Parathyroid adenoma (tissue), 2 donors: ENCODE measurements at regions not wholly inside any gene's neighbourhood (a gene's known extent, or its start where the extent isn't known, plus 50 kb on each side); places are given as distances from the start of the nearest gene placed in this dataset.

Experiments
- H2AFZ ChIP-seq: fragments of 300-600 bp; sonication (generic); one replicate; pipeline ENCODE4 v1.7.0; 2017; ENCODE audit warnings: antibody characterized with exemption, mild to moderate bottlenecking
- H3K27ac ChIP-seq: fragments of 300-600 bp; sonication (generic); one replicate; pipeline ENCODE4 v1.7.0; 2017
- H3K27me3 ChIP-seq: fragments of 300-600 bp; sonication (generic); one replicate; pipeline ENCODE4 v1.7.0; 2017; ENCODE audit warnings: low read length; ENCODE audit not compliant: control insufficient read depth, insufficient read depth
- H3K36me3 ChIP-seq: fragments of 300-600 bp; sonication (generic); one replicate; pipeline ENCODE4 v1.7.0; 2017; ENCODE audit warnings: low read length; ENCODE audit not compliant: control insufficient read depth, insufficient read depth
- H3K4me1 ChIP-seq: fragments of 300-600 bp; sonication (generic); one replicate; pipeline ENCODE4 v1.7.0; 2017; ENCODE audit warnings: control low read depth
- H3K4me2 ChIP-seq: fragments of 300-600 bp; sonication (generic); one replicate; pipeline ENCODE4 v1.7.0; 2017; ENCODE audit warnings: low read length
- H3K4me3 ChIP-seq: fragments of 300-600 bp; sonication (generic); one replicate; pipeline ENCODE4 v1.7.0; 2017; ENCODE audit warnings: low read depth, low read length
- H3K79me2 ChIP-seq: fragments of 300-600 bp; sonication (generic); one replicate; pipeline ENCODE4 v1.7.0; 2017; ENCODE audit warnings: control low read depth
- H3K9ac ChIP-seq: fragments of 300-600 bp; sonication (generic); one replicate; pipeline ENCODE4 v1.7.0; 2017; ENCODE audit warnings: mild to moderate bottlenecking
- H3K9me3 ChIP-seq: fragments of 300-600 bp; sonication (generic); one replicate; pipeline ENCODE4 v1.7.0; 2017; ENCODE audit warnings: low read length; ENCODE audit not compliant: control insufficient read depth
- CTCF ChIP-seq: fragments of 300-600 bp; sonication (generic); IDR thresholded peaks from one replicate; pipeline ENCODE4 v1.7.0; 2017; ENCODE audit warnings: antibody characterized with exemption, mild to moderate bottlenecking
- donor health status: primary hyperparathyroidism.

DNA sequence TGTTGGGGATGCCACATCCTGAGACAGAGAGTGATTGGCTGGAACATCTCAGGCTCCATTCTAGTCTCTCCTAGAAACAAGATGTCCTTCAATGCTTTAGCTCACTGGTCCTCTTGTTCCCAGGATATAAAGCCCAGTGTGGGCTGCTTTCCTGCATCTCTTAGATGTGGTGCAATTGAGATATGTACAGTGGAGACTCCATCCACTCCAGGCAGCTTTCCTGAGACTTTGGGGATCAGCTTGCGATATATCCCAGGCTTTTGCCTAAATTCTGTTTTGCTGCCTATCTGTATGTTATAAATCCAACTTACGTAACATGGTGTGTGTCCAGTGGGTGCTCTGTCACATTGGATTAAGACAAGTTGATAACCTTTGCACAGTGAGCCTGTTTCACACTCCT, 264.9 kb downstream of the SUCLG1 start:
- Histone ChIP-seq H3K79me2 (no peaks in the 10 kb centered on the region), H3K4me2 (no peak overlapping the region), H3K27ac (no peak overlapping the region), H3K4me1 (no peaks in the 10 kb centered on the region), H2AFZ (no peak overlapping the region), H3K4me3 (no peak overlapping the region), H3K9me3 (no peaks in the 10 kb centered on the region), H3K9ac (no peak overlapping the region), H3K36me3 (no peaks in the 10 kb centered on the region), H3K27me3 (no peaks in the 10 kb centered on the region)
- no peak for TF ChIP-seq CTCF

DNA sequence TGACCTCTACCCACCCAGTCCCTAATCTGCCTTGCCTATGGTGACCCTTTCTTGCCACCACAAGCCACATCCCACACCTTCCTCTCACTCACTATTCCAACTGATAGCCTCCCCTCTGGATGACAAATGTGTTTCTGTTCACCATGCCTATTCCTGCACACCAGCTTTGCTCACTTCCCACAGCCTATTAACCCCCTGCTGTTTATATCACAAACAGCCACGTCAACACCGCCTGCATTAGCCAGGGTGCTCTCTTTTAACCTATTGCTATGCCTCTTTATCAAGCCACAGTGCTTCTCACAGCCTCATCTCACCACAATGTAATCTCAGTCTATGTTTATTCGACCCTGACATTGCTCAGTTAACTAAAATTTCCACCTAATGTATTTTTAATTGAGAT, 271.8 kb downstream of the SUCLG1 start:
- Histone ChIP-seq H3K9ac (no peak overlapping the region), H3K27me3 (no peaks in the 10 kb centered on the region), H3K4me3 (no peak overlapping the region), H3K36me3 (no peaks in the 10 kb centered on the region), H3K4me1 (no peaks in the 10 kb centered on the region), H2AFZ (no peak overlapping the region), H3K79me2 (no peaks in the 10 kb centered on the region), H3K9me3 (no peaks in the 10 kb centered on the region), H3K27ac (no peak overlapping the region), H3K4me2 (no peak overlapping the region)
- no peak for TF ChIP-seq CTCF

GRCh38 chr2:84181927-84182326, 277.2 kb downstream of the SUCLG1 start:
- no peak overlapping the region for H3K27ac ChIP-seq
- no peaks in the 10 kb centered on the region for H3K9me3 ChIP-seq
- no peaks in the 10 kb centered on the region for H3K4me1 ChIP-seq
- no peaks in the 10 kb centered on the region for H3K79me2 ChIP-seq
- H3K36me3 ChIP-seq: no peaks in the 10 kb centered on the region
- no peak overlapping the region for H2AFZ ChIP-seq
- no peak overlapping the region for H3K4me3 ChIP-seq
- H3K4me2 ChIP-seq: no peak overlapping the region
- no peak overlapping the region for H3K9ac ChIP-seq
- H3K27me3 ChIP-seq: no peaks in the 10 kb centered on the region
- no peak for TF ChIP-seq CTCF

- Histone ChIP-seq H3K36me3 (no peaks in the 10 kb centered on the region), H3K4me1 (no peaks in the 10 kb centered on the region), H3K4me3 (no peak overlapping the region)
Measured at GRCh38 chr2:84177733-84178132, 281.3 kb downstream of the SUCLG1 start.

More at GRCh38 chr2:84177733-84178132, 281.3 kb downstream of the SUCLG1 start:
- H3K9ac ChIP-seq: no peak overlapping the region
- no peaks in the 10 kb centered on the region for H3K9me3 ChIP-seq
- no peak overlapping the region for H2AFZ ChIP-seq
- no peak overlapping the region for H3K27ac ChIP-seq
- H3K79me2 ChIP-seq: no peaks in the 10 kb centered on the region
- no peak for TF ChIP-seq CTCF
- no peak overlapping the region for H3K4me2 ChIP-seq
- H3K27me3 ChIP-seq: no peaks in the 10 kb centered on the region
